ENCODE measurements at regions not wholly inside any gene's neighbourhood (a gene's known extent, or its start where the extent isn't known, plus 50 kb on each side); places are given as distances from the start of the nearest gene placed in this dataset.
"Not testable (repeated sequence)": the region's sequence is repeated elsewhere in the genome, so short reads cannot be mapped to it uniquely, and the experiment has no call there.

- no peak for DNase-seq
Measured at GRCh38 chr14:92223025-92223424, 99.9 kb upstream of the SLC24A4 start.

GRCh38 chr14:92224358-92224954, 98.5 kb upstream of the SLC24A4 start:
- peak; percentile 42 for DNase-seq

- no peak for DNase-seq
Measured at GRCh38 chr14:92225731-92226130, 97.2 kb upstream of the SLC24A4 start.

- not testable (repeated sequence) for DNase-seq
Measured at GRCh38 chr14:92226166-92226565, 96.8 kb upstream of the SLC24A4 start.

GRCh38 chr14:92236243-92236900, 86.6 kb upstream of the SLC24A4 start:
- no peak for DNase-seq

GRCh38 chr14:92240658-92241057, 82.3 kb upstream of the SLC24A4 start:
- no peak for DNase-seq

GRCh38 chr14:92241966-92242595, 80.9 kb upstream of the SLC24A4 start:
- DNase-seq, result no peak

- DNase-seq, result no peak
Measured at GRCh38 chr14:92244805-92245204, 78.2 kb upstream of the SLC24A4 start.

- no peak for DNase-seq
Measured at GRCh38 chr14:92247341-92247740, 75.6 kb upstream of the SLC24A4 start.

- no peak for DNase-seq
Measured at GRCh38 chr14:92247947-92248346, 75.0 kb upstream of the SLC24A4 start.

- DNase-seq, result no peak
Measured at GRCh38 chr14:92248696-92249095, 74.3 kb upstream of the SLC24A4 start.

GRCh38 chr14:92250366-92250765, 72.6 kb upstream of the SLC24A4 start:
- not testable (repeated sequence) for DNase-seq

- no peak for DNase-seq
Measured at GRCh38 chr14:92252323-92252722, 70.6 kb upstream of the SLC24A4 start.

GRCh38 chr14:92253381-92253894, 69.5 kb upstream of the SLC24A4 start:
- no peak for DNase-seq

GRCh38 chr14:92254786-92255185, 68.2 kb upstream of the SLC24A4 start:
- no peak for DNase-seq

- no peak for DNase-seq
Measured at GRCh38 chr14:92258934-92259333, 64.0 kb upstream of the SLC24A4 start.

- no peak for DNase-seq
Measured at GRCh38 chr14:92259613-92260357, 63.2 kb upstream of the SLC24A4 start.

- DNase-seq, result no peak
Measured at GRCh38 chr14:92263681-92264080, 59.3 kb upstream of the SLC24A4 start.

GRCh38 chr14:92264195-92264594, 58.8 kb upstream of the SLC24A4 start:
- no peak for DNase-seq

GRCh38 chr14:92266216-92266615, 56.7 kb upstream of the SLC24A4 start:
- DNase-seq, result no peak
